Neuronal stem cell (in vitro differentiated cells): ENCODE measurements at regions not wholly inside any gene's neighbourhood (a gene's known extent, or its start where the extent isn't known, plus 50 kb on each side); places are given as distances from the start of the nearest gene placed in this dataset.
A peak's percentile ranks its signal among the peaks of the same experiment; 100 is the strongest.

Experiments used
- DNase-seq: peaks from one replicate; pipeline ENCODE4 v3.0.0-alpha.2; 2013; ENCODE audit warnings: low spot score
- H2AFZ ChIP-seq: one replicate; pipeline ENCODE4 v1.6.1; 2013; ENCODE audit warnings: mild to moderate bottlenecking, low read length, inconsistent platforms
- H2AK5ac ChIP-seq: 2 replicates; pipeline ENCODE4 v1.6.1; 2013; ENCODE audit warnings: low read depth, mild to moderate bottlenecking, inconsistent platforms, low read length, moderate library complexity, mixed read lengths
- H2BK120ac ChIP-seq: 2 replicates; pipeline ENCODE4 v1.6.1; 2013; ENCODE audit warnings: low read depth, mild to moderate bottlenecking, inconsistent platforms, low read length, moderate library complexity, mixed read lengths
- H2BK12ac ChIP-seq: one replicate; pipeline ENCODE4 v1.6.1; 2013; ENCODE audit warnings: low read length, inconsistent platforms
- H2BK15ac ChIP-seq: 2 replicates; pipeline ENCODE4 v1.6.1; 2013; ENCODE audit warnings: mild to moderate bottlenecking, low read length, inconsistent platforms, mixed read lengths
- H2BK5ac ChIP-seq: one replicate; pipeline ENCODE4 v1.6.1; 2013; ENCODE audit warnings: inconsistent platforms, mild to moderate bottlenecking, low read length, moderate library complexity
- H3K14ac ChIP-seq: one replicate; pipeline ENCODE4 v1.6.1; 2013; ENCODE audit warnings: low read length, inconsistent platforms
- H3K18ac ChIP-seq: 2 replicates; pipeline ENCODE4 v1.6.1; 2013; ENCODE audit warnings: low read length, inconsistent platforms
- H3K23ac ChIP-seq: 2 replicates; pipeline ENCODE4 v1.6.1; 2013; ENCODE audit warnings: low read depth, mild to moderate bottlenecking, mixed read lengths, low read length, inconsistent platforms; ENCODE audit not compliant: poor library complexity
- H3K27ac ChIP-seq: replicated peaks from 3 replicates; pipeline ENCODE4 v1.5.1; 2013; ENCODE audit warnings: low read length, inconsistent platforms
- H3K27me3 ChIP-seq, 3 experiments: 2 replicates each; pipeline ENCODE4 v1.6.1; 2013; ENCODE audit warnings: low read length in 3 of 3, mild to moderate bottlenecking in 2 of 3, inconsistent platforms in 1 of 3, low read depth in 1 of 3, mixed read lengths in 1 of 3, moderate library complexity in 1 of 3; ENCODE audit not compliant: control insufficient read depth in 3 of 3, insufficient read depth in 3 of 3
- H3K36me3 ChIP-seq, 2 donors: replicated peaks in 1 of 2; 2 replicates each; pipeline ENCODE4 v1.6.1; 2013; ENCODE audit warnings: low read length in 2 of 2; ENCODE audit not compliant: control insufficient read depth in 2 of 2, insufficient read depth in 2 of 2
- H3K4ac ChIP-seq: 2 replicates; pipeline ENCODE4 v1.6.1; 2013; ENCODE audit warnings: inconsistent platforms, mild to moderate bottlenecking, low read length, moderate library complexity
- H3K4me1 ChIP-seq, 2 donors: 1 replicate in 1 of 2; 2 replicates in 1 of 2; pipeline ENCODE4 v1.6.1; 2013; ENCODE audit warnings: low read length in 2 of 2, low read depth in 1 of 2; ENCODE audit not compliant: control insufficient read depth in 2 of 2, insufficient read depth in 1 of 2
- H3K4me2 ChIP-seq: one replicate; pipeline ENCODE4 v1.6.1; 2013; ENCODE audit warnings: mild to moderate bottlenecking, low read length, inconsistent platforms; ENCODE audit not compliant: insufficient read depth, poor library complexity, severe bottlenecking
- H3K4me3 ChIP-seq, 2 donors: 2 replicates each; pipeline ENCODE4 v1.5.1; 2013; ENCODE audit warnings: low read length in 2 of 2, mild to moderate bottlenecking in 2 of 2, inconsistent platforms in 1 of 2, moderate library complexity in 1 of 2
- H3K79me1 ChIP-seq: one replicate; pipeline ENCODE4 v1.6.1; 2013; ENCODE audit warnings: low read depth, mild to moderate bottlenecking, inconsistent platforms, low read length, moderate library complexity
- H3K9ac ChIP-seq: one replicate; pipeline ENCODE4 v1.6.1; 2013; ENCODE audit warnings: mild to moderate bottlenecking, low read depth, low read length, inconsistent platforms; ENCODE audit not compliant: poor library complexity
- H3K9me3 ChIP-seq, 2 donors: replicated peaks in 1 of 2; 2 replicates each; pipeline versions ENCODE3 to v1.6.1; 2013; ENCODE audit warnings: low read length in 2 of 2, mild to moderate bottlenecking in 2 of 2, inconsistent platforms in 1 of 2, low read depth in 1 of 2, mixed read lengths in 1 of 2, moderate library complexity in 1 of 2; ENCODE audit not compliant: control insufficient read depth in 2 of 2, insufficient read depth in 1 of 2
- H4K8ac ChIP-seq: one replicate; pipeline ENCODE4 v1.6.1; 2013; ENCODE audit warnings: low read depth, mild to moderate bottlenecking, inconsistent platforms, low read length, moderate library complexity
- H4K91ac ChIP-seq: one replicate; pipeline ENCODE4 v1.6.1; 2013; ENCODE audit warnings: low read length, low read depth, mild to moderate bottlenecking, inconsistent platforms; ENCODE audit not compliant: poor library complexity
- WGBS, 2 donors: extraction: QIAGEN DNeasy Blood & Tissue Kit; methylation state at CpG; one replicate each; pipeline ENCODE4 v1.1.7; 2013; ENCODE audit warnings: missing lambda C conversion rate in 2 of 2, mixed read lengths in 1 of 2; ENCODE audit not compliant: insufficient read length in 2 of 2, insufficient replicate concordance in 1 of 2; ENCODE audit errors: extremely low coverage in 2 of 2; 5-methylcytosine and 5-hydroxymethylcytosine counted together

DNA sequence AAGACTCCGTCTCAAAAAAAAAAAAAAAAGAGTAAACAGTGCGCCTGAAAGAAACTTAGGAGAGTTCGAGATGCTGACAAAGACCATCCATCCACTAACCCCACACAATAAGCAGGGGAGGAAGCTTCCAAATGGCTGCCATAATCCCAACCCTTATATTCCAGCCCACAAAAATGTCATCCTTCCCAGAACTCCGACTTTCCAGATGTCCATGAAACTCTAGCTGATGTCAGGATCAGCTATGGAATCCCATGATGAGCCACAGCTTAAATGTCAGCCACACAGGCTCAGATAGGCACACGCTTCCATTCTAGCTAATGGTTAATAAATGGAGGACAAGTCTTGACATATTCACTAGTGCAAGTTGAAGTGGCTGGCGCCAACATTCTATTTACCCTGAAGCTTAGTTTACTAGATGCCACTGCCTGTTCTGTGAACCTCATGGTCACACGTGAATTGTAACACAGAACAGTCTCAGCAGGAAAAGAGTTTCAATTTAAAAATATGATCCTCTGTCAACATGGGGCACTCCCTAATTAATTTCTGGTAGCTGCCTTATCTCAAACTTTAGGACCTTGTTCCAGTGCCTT, 75.5 kb downstream of the FOXF2 start:
- H3K79me1 ChIP-seq: no peaks in the 10 kb centered on the region
- peaks cover 0 to 2% of the 10 kb centered on the region in 2 donors for H3K4me1 ChIP-seq
- no peak overlapping the region for H4K91ac ChIP-seq
- H2BK12ac ChIP-seq: no peak overlapping the region
- no peak overlapping the region for H2BK120ac ChIP-seq
- H3K4ac ChIP-seq: no peak overlapping the region
- H3K9ac ChIP-seq: no peak overlapping the region
- H2AK5ac ChIP-seq: no peak overlapping the region
- H3K23ac ChIP-seq: no peak overlapping the region
- no peaks in the 10 kb centered on the region for H3K27me3 ChIP-seq
- H3K36me3 ChIP-seq: no peaks in the 10 kb centered on the region
- H4K8ac ChIP-seq: no peak overlapping the region
- H3K9me3 ChIP-seq: no peaks in the 10 kb centered on the region
- H3K27ac ChIP-seq: no peak overlapping the region
- no peak overlapping the region for H3K4me3 ChIP-seq
- H2BK5ac ChIP-seq: no peak overlapping the region
- no peak overlapping the region for H2AFZ ChIP-seq
- no peak overlapping the region for H3K18ac ChIP-seq
- no peak for DNase-seq
- WGBS, 2 donors: no CpG with 5 or more reads among the region's 7 CpGs
- no peak overlapping the region for H2BK15ac ChIP-seq
- no peak overlapping the region for H3K4me2 ChIP-seq
- no peak overlapping the region for H3K14ac ChIP-seq

- Histone ChIP-seq H3K4ac (no peak overlapping the region), H2AFZ (peak overlapping the region; percentile 1), H2BK15ac (no peak overlapping the region), H2BK120ac (no peak overlapping the region), H3K9ac (no peak overlapping the region), H3K27me3 (no peaks in the 10 kb centered on the region), H3K4me1 (peaks cover 0 to 3% of the 10 kb centered on the region in 2 donors), H4K91ac (no peak overlapping the region), H3K18ac (no peak overlapping the region), H4K8ac (no peak overlapping the region), H3K4me3 (no peak overlapping the region), H2BK5ac (no peak overlapping the region), H2AK5ac (no peak overlapping the region), H3K14ac (no peak overlapping the region), H2BK12ac (no peak overlapping the region), H3K4me2 (no peak overlapping the region), H3K27ac (no peak overlapping the region), H3K36me3 (no peaks in the 10 kb centered on the region), H3K79me1 (no peaks in the 10 kb centered on the region), H3K9me3 (no peaks in the 10 kb centered on the region), H3K23ac (no peak overlapping the region)
- WGBS, 2 donors: no CpG with 5 or more reads among the region's 7 CpGs
- no peak for DNase-seq
These were observed 78.8 kb downstream of the FOXF2 start for GRCh38 chr6:1468126-1468525.

DNA sequence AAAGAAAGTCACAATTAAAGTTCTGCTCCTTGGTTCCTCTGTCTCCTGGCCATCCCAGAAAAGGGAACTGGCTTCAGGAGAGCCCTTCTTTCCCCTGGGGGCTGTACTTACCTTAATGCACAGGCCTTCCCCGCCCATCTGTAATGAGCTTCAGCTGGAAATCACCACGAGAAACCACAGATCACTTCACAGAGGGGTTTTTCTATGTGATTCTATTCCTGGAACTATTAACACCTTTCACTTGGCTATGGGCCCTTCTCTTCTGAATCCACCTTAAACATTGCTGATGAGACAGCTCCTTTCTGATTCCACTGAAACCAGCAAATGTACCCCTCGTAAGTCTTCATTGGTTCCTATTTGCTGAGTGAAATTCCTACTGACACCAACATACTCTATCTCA, 80.7 kb downstream of the FOXF2 start:
- Histone ChIP-seq H3K27me3 (no peaks in the 10 kb centered on the region), H4K91ac (no peak overlapping the region), H3K14ac (no peak overlapping the region), H3K4ac (no peak overlapping the region), H3K9me3 (no peaks in the 10 kb centered on the region), H3K18ac (no peak overlapping the region), H3K4me3 (no peak overlapping the region), H4K8ac (no peak overlapping the region), H2AK5ac (no peak overlapping the region), H2BK120ac (no peak overlapping the region), H3K4me2 (no peak overlapping the region), H3K23ac (no peak overlapping the region), H2BK5ac (no peak overlapping the region), H3K4me1 (peaks cover 0 to 6% of the 10 kb centered on the region in 2 donors), H3K79me1 (no peaks in the 10 kb centered on the region), H3K27ac (no peak overlapping the region), H2BK15ac (no peak overlapping the region), H3K36me3 (no peaks in the 10 kb centered on the region), H2AFZ (no peak overlapping the region), H2BK12ac (no peak overlapping the region), H3K9ac (no peak overlapping the region)
- no peak for DNase-seq
- no CpG with 5 or more reads among the region's 3 CpGs for WGBS, 2 donors

GRCh38 chr6:1472643-1473042, 83.3 kb downstream of the FOXF2 start:
- Histone ChIP-seq H3K36me3 (no peaks in the 10 kb centered on the region), H2BK5ac (no peak overlapping the region), H3K27ac (no peak overlapping the region), H3K23ac (no peak overlapping the region), H3K14ac (no peak overlapping the region), H4K8ac (no peak overlapping the region), H2AFZ (no peak overlapping the region), H3K4me2 (no peak overlapping the region), H2BK15ac (no peak overlapping the region), H3K9ac (no peak overlapping the region), H3K4me3 (no peak overlapping the region), H2AK5ac (no peak overlapping the region), H2BK12ac (no peak overlapping the region), H2BK120ac (no peak overlapping the region), H3K79me1 (no peaks in the 10 kb centered on the region), H3K18ac (no peak overlapping the region), H4K91ac (no peak overlapping the region), H3K9me3 (no peaks in the 10 kb centered on the region), H3K4ac (no peak overlapping the region), H3K4me1 (peaks cover 0 to 6% of the 10 kb centered on the region in 2 donors), H3K27me3 (no peaks in the 10 kb centered on the region)
- DNase-seq: no peak
